ENCODE measurements at regions not wholly inside any gene's neighbourhood (a gene's known extent, or its start where the extent isn't known, plus 50 kb on each side); places are given as distances from the start of the nearest gene placed in this dataset.

DNA sequence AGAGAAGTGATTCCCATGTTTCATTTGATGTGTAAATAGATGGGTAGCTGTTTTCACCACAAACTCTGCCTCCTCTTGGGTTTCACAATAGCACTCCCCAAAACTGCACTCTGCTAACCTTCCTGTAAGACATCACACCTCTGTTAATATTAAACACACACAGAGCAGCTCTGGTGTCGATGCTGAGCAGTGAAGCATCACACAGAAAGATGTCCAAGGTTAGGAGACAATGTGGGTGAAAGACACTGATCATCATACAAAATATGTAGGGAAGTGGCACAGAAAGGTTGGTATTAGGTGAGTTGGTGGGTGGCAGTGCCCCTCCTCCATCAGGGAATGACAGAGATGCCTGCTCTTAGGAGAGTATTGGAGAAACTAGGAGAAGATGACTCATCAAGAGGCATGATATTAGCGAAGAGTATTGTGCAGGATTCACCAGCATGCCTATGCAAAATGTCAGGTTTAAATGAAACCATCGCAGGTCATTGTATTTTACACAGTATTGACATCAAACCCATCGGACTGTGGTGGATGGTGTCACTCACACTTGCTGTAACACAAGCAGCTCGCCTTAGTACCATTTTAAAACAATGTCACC, 199.7 kb downstream of the TBXT start:
- Histone ChIP-seq H3K9me3 (no peaks in the 10 kb centered on the region), H3K4me1 (no peaks in the 10 kb centered on the region), H3K27ac (no peak overlapping the region), H3K36me3 (no peaks in the 10 kb centered on the region), H3K27me3 (no peaks in the 10 kb centered on the region), H3K4me3 (no peak overlapping the region)
- TF ChIP-seq, protein P1, sequence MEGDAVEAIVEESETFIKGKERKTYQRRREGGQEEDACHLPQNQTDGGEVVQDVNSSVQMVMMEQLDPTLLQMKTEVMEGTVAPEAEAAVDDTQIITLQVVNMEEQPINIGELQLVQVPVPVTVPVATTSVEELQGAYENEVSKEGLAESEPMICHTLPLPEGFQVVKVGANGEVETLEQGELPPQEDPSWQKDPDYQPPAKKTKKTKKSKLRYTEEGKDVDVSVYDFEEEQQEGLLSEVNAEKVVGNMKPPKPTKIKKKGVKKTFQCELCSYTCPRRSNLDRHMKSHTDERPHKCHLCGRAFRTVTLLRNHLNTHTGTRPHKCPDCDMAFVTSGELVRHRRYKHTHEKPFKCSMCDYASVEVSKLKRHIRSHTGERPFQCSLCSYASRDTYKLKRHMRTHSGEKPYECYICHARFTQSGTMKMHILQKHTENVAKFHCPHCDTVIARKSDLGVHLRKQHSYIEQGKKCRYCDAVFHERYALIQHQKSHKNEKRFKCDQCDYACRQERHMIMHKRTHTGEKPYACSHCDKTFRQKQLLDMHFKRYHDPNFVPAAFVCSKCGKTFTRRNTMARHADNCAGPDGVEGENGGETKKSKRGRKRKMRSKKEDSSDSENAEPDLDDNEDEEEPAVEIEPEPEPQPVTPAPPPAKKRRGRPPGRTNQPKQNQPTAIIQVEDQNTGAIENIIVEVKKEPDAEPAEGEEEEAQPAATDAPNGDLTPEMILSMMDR (IDR thresholded peaks at IDR 0.05): no peak
- DNase-seq (ENCODE audit: low spot score): no peak

DNA sequence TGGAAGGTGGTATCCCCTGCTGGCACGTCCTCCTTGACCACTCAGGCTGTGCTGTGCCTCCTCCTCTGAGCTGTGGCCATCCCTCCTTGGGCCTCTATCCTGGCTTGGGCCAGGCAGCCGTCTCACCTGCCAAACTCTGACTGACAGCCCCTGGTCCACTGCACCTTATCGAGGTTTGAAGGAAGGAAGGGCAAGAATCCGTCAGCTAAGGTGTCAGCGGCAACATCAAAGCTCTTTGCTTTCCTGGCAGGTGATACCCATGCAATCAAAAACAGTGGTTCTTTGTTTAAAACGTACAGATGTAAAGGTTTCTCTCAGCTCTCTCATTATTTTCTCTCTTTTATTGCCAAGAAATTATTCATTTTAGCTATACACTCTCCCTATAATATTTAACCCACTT, 203.9 kb downstream of the TBXT start:
- no peaks in the 10 kb centered on the region for H3K36me3 ChIP-seq
- H3K9me3 ChIP-seq: no peaks in the 10 kb centered on the region
- H3K4me1 ChIP-seq: no peaks in the 10 kb centered on the region
- TF ChIP-seq, protein P1 (IDR thresholded peaks at IDR 0.05): no peak
- no peak for DNase-seq (ENCODE audit: low spot score)
- H3K27ac ChIP-seq: no peak overlapping the region
- no peaks in the 10 kb centered on the region for H3K27me3 ChIP-seq
- H3K4me3 ChIP-seq: no peak overlapping the region

DNA sequence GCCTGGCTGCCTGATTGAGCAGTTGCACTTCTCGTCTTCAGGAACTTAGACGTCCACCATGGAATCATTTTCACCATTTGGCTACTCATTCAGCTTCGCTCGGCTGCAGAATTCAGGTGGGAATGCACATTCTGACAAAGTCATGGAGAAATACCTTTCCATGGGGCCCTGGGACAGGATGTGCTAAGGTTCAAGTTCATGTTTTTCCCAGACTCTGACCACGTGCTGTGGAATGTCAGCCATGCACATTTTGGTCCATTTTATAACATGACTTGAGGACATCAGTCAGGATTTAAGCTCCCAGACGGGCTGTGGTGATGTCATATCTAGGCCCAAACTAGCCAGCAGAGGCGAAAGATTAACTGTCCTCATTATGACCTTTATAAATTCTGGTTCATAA, 205.3 kb downstream of the TBXT start:
- no peaks in the 10 kb centered on the region for H3K4me1 ChIP-seq
- TF ChIP-seq, protein P1 (IDR thresholded peaks at IDR 0.05): no peak
- no peaks in the 10 kb centered on the region for H3K27me3 ChIP-seq
- H3K4me3 ChIP-seq: no peak overlapping the region
- H3K36me3 ChIP-seq: no peaks in the 10 kb centered on the region
- no peak for DNase-seq (ENCODE audit: low spot score)
- H3K27ac ChIP-seq: no peak overlapping the region
- H3K9me3 ChIP-seq: no peaks in the 10 kb centered on the region

GRCh38 chr6:165961233-165961632, 206.4 kb downstream of the TBXT start:
- no peaks in the 10 kb centered on the region for H3K9me3 ChIP-seq
- TF ChIP-seq, protein P1 (IDR thresholded peaks at IDR 0.05): no peak
- no peaks in the 10 kb centered on the region for H3K36me3 ChIP-seq
- H3K27me3 ChIP-seq: no peaks in the 10 kb centered on the region
- no peak overlapping the region for H3K4me3 ChIP-seq
- no peak for DNase-seq (ENCODE audit: low spot score)
- no peaks in the 10 kb centered on the region for H3K4me1 ChIP-seq
- no peak overlapping the region for H3K27ac ChIP-seq

GRCh38 chr6:165960695-165961094, 207.0 kb downstream of the TBXT start:
- Histone ChIP-seq H3K4me1 (no peaks in the 10 kb centered on the region), H3K36me3 (no peaks in the 10 kb centered on the region), H3K27me3 (no peaks in the 10 kb centered on the region), H3K9me3 (no peaks in the 10 kb centered on the region), H3K27ac (no peak overlapping the region), H3K4me3 (no peak overlapping the region)
- TF ChIP-seq, protein P1 (IDR thresholded peaks at IDR 0.05): no peak
- no peak for DNase-seq (ENCODE audit: low spot score)

GRCh38 chr6:165959627-165960026, 208.0 kb downstream of the TBXT start:
- no peak overlapping the region for H3K27ac ChIP-seq
- no peak overlapping the region for H3K4me3 ChIP-seq
- H3K9me3 ChIP-seq: no peaks in the 10 kb centered on the region
- H3K4me1 ChIP-seq: no peaks in the 10 kb centered on the region
- DNase-seq (ENCODE audit: low spot score): no peak
- no peaks in the 10 kb centered on the region for H3K36me3 ChIP-seq
- no peaks in the 10 kb centered on the region for H3K27me3 ChIP-seq
- TF ChIP-seq, protein P1 (IDR thresholded peaks at IDR 0.05): no peak
